Kidney (tissue), 13 donors: ENCODE measurements at regions not wholly inside any gene's neighbourhood (a gene's known extent, or its start where the extent isn't known, plus 50 kb on each side); places are given as distances from the start of the nearest gene placed in this dataset.

Source experiments
- DNase-seq, 5 donors: peaks; one replicate each; pipeline ENCODE4 v3.0.0-alpha.2; 2013 to 2020
- FAIRE-seq: peaks from 2 replicates; lab custom pipeline; 2012; peaks lifted over from hg19 to GRCh38; lab: Jason Lieb, UNC
- H3K27ac ChIP-seq, 2 donors: one replicate each; pipeline ENCODE4 v1.7.0; 2013; ENCODE audit warnings: low read depth in 2 of 2, low read length in 2 of 2, inconsistent platforms in 1 of 2
- H3K27me3 ChIP-seq: one replicate; pipeline ENCODE4 v1.7.1; 2013; ENCODE audit warnings: low read length, inconsistent platforms; ENCODE audit not compliant: control insufficient read depth, insufficient read depth
- H3K36me3 ChIP-seq, 3 donors: one replicate each; pipeline versions ENCODE4 v1.7.0 to v1.7.1; 2013; ENCODE audit warnings: low read length in 3 of 3, control low read depth in 1 of 3, inconsistent platforms in 1 of 3; ENCODE audit not compliant: insufficient read depth in 3 of 3, control insufficient read depth in 2 of 3
- H3K4me1 ChIP-seq, 3 donors: one replicate each; pipeline versions ENCODE4 v1.7.0 to v1.7.1; 2013; ENCODE audit warnings: low read length in 3 of 3, inconsistent platforms in 1 of 3, low read depth in 1 of 3; ENCODE audit not compliant: control insufficient read depth in 2 of 3, insufficient read depth in 2 of 3
- H3K4me3 ChIP-seq, 3 donors: one replicate each; pipeline versions ENCODE4 v1.7.0 to v1.8.1; 2013; ENCODE audit warnings: low read length in 3 of 3, control low read depth in 1 of 3, inconsistent platforms in 1 of 3
- H3K9ac ChIP-seq, 3 donors: one replicate each; pipeline versions ENCODE4 v1.7.0 to v1.7.1; 2013; ENCODE audit warnings: low read length in 3 of 3, control low read depth in 1 of 3, inconsistent platforms in 1 of 3
- H3K9me3 ChIP-seq, 3 donors: one replicate each; pipeline versions ENCODE4 v1.7.0 to v1.7.1; 2013; ENCODE audit warnings: low read length in 3 of 3, control low read depth in 1 of 3, inconsistent platforms in 1 of 3; ENCODE audit not compliant: control insufficient read depth in 2 of 3, insufficient read depth in 1 of 3
- CTCF ChIP-seq: IDR thresholded peaks from 3 replicates; pipeline ENCODE4 v1.5.1; 2012; ENCODE audit warnings: mild to moderate bottlenecking, moderate library complexity, borderline replicate concordance; ENCODE audit not compliant: insufficient read depth; ENCODE audit errors: extremely low read depth
- intact Hi-C: fragments of 100-400 bp; cut with DNase I; formaldehyde crosslinking; loops from one replicate; pipeline ENCODE4 v1.11.1; 2022
- donor health status: control.
- donor health status: control.
- donor health status: control.
- donor health status: control.
- donor health status: control.
- donor health status: DM: yes; HTN: yes; CAD: no.
- donor health status: Normal renal cell carcinoma (clear cell type).

- Histone ChIP-seq H3K9me3 (no peaks in the 10 kb centered on the region), H3K9ac (no peak overlapping the region), H3K27ac (no peak overlapping the region), H3K36me3 (no peaks in the 10 kb centered on the region), H3K27me3 (no peaks in the 10 kb centered on the region), H3K4me3 (no peak overlapping the region), H3K4me1 (no peaks in the 10 kb centered on the region)
- no peak for TF ChIP-seq CTCF
- FAIRE-seq = no peak
- intact Hi-C loops = no loop called here
- peak in 1 of 5 donors; percentile 23 for DNase-seq
Observed at GRCh38 chr2:65527451-65528240, 95.2 kb upstream of the SPRED2 start.

- H3K4me1 ChIP-seq = no peaks in the 10 kb centered on the region
- no peak for TF ChIP-seq CTCF
- no peaks in the 10 kb centered on the region for H3K9me3 ChIP-seq
Observed at GRCh38 chr2:65525616-65526231, 93.3 kb upstream of the SPRED2 start.

GRCh38 chr2:65522922-65523321 is 90.5 kb upstream of the SPRED2 start:
- no peak overlapping the region for H3K9ac ChIP-seq
- H3K27ac ChIP-seq = no peak overlapping the region
- no peak for DNase-seq
- H3K27me3 ChIP-seq = no peaks in the 10 kb centered on the region
- H3K4me1 ChIP-seq = no peaks in the 10 kb centered on the region
- TF ChIP-seq CTCF = no peak
- H3K9me3 ChIP-seq = peaks cover 0 to 2% (median 0%) of the 10 kb centered on the region in 3 donors
- FAIRE-seq = no peak
- H3K36me3 ChIP-seq = no peaks in the 10 kb centered on the region
- H3K4me3 ChIP-seq = no peak overlapping the region
- intact Hi-C loops = no loop called here

More at GRCh38 chr2:65525616-65526231, 93.3 kb upstream of the SPRED2 start:
- Histone ChIP-seq H3K27ac (no peak overlapping the region), H3K4me3 (no peak overlapping the region), H3K36me3 (no peaks in the 10 kb centered on the region), H3K9ac (no peak overlapping the region), H3K27me3 (no peaks in the 10 kb centered on the region)
- FAIRE-seq (no peak), DNase-seq (peak in 1 of 5 donors; percentile 40)
- intact Hi-C loops = no loop called here
